SU-DHL-6 (cell line): ENCODE measurements at regions not wholly inside any gene's neighbourhood (a gene's known extent, or its start where the extent isn't known, plus 50 kb on each side); places are given as distances from the start of the nearest gene placed in this dataset.

Experiments
- H2AFZ ChIP-seq: fragments of 200-600 bp; sonication (generic); 2 replicates; pipeline ENCODE4 v1.6.1; 2014; ENCODE audit warnings: low read depth, mild to moderate bottlenecking, moderate library complexity, mixed read lengths, antibody characterized with exemption, low read length; ENCODE audit not compliant: severe bottlenecking
- H3F3A ChIP-seq: fragments of 200-600 bp; shearing (Covaris generic); 2 replicates; pipeline ENCODE4 v1.6.0; 2016; ENCODE audit warnings: antibody characterized with exemption, mild to moderate bottlenecking; ENCODE audit not compliant: insufficient read depth
- H3K27ac ChIP-seq: fragments of 200-600 bp; sonication (generic); 2 replicates; pipeline ENCODE4 v1.5.1; 2016; ENCODE audit warnings: low read depth, mild to moderate bottlenecking, low read length, moderate library complexity, mixed read lengths
- H3K27me3 ChIP-seq: fragments of 200-600 bp; sonication (generic), shearing (Covaris generic); 2 replicates; pipeline ENCODE4 v1.6.0; 2014; ENCODE audit warnings: mild to moderate bottlenecking, low read length
- H3K36me3 ChIP-seq: fragments of 200-600 bp; sonication (generic); 2 replicates; pipeline ENCODE4 v1.6.1; 2014; ENCODE audit warnings: mild to moderate bottlenecking, low read length, mixed read lengths
- H3K4me2 ChIP-seq: fragments of 300-600, 200-600 bp; shearing (Covaris generic), sonication (generic); 2 replicates; pipeline ENCODE4 v1.6.0; 2014; ENCODE audit warnings: low read length, low read depth, mild to moderate bottlenecking; ENCODE audit not compliant: poor library complexity, severe bottlenecking
- H3K4me3 ChIP-seq: fragments of 200-600 bp; sonication (generic); 2 replicates; pipeline ENCODE4 v1.5.1; 2014; ENCODE audit warnings: antibody characterized with exemption, low read length, mild to moderate bottlenecking, mixed read lengths; ENCODE audit not compliant: insufficient read depth, poor library complexity, severe bottlenecking
- H3K79me2 ChIP-seq: fragments of 200-600 bp; sonication (generic); 2 replicates; pipeline ENCODE4 v1.6.1; 2014; ENCODE audit warnings: mild to moderate bottlenecking, low read length, moderate library complexity; ENCODE audit not compliant: insufficient read depth
- H3K9ac ChIP-seq: fragments of 200-600 bp; sonication (generic); 2 replicates; pipeline ENCODE4 v1.7.0; 2014; ENCODE audit warnings: mild to moderate bottlenecking, low read length
- H3K9me2 ChIP-seq: fragments of 200-600 bp; sonication (generic); replicated peaks from 2 replicates; pipeline ENCODE4 v1.6.1; 2014; ENCODE audit warnings: low read length; ENCODE audit not compliant: insufficient read depth
- H3K9me3 ChIP-seq: fragments of 200-600 bp; sonication (generic); 2 replicates; pipeline ENCODE4 v1.6.1; 2014; ENCODE audit warnings: low read length, mixed read lengths; ENCODE audit not compliant: insufficient read depth
- H4K20me1 ChIP-seq: fragments of 200-600 bp; sonication (generic); 2 replicates; pipeline ENCODE4 v1.6.1; 2014; ENCODE audit warnings: low read depth, mild to moderate bottlenecking, antibody characterized with exemption, low read length, moderate library complexity, mixed read lengths
- CTCF ChIP-seq: fragments of 200-600 bp; sonication (generic); IDR thresholded peaks from one replicate; pipeline ENCODE4 v1.5.1; 2017; ENCODE audit warnings: antibody characterized with exemption, mild to moderate bottlenecking, low read length, moderate library complexity; ENCODE audit not compliant: insufficient read depth, poor library complexity, severe bottlenecking
- EZH2phosphoT487 ChIP-seq: fragments of 200-600 bp; sonication (generic), shearing (Covaris generic); conservative IDR thresholded peaks from 2 replicates; pipeline ENCODE4 v1.6.1; 2018; ENCODE audit warnings: mild to moderate bottlenecking, antibody characterized with exemption, low read length, moderate library complexity, mixed read lengths

GRCh38 chr11:45530111-45530510, 135.3 kb downstream of the CHST1 start:
- H3K9me3 ChIP-seq, result no peaks in the 10 kb centered on the region
- TF ChIP-seq EZH2phosphoT487 (no peak), CTCF (no peak)
- no peak overlapping the region for H3K4me2 ChIP-seq
- no peaks in the 10 kb centered on the region for H3F3A ChIP-seq
- H3K9me2 ChIP-seq, result no peaks in the 10 kb centered on the region
- no peaks in the 10 kb centered on the region for H4K20me1 ChIP-seq
- H3K36me3 ChIP-seq, result no peaks in the 10 kb centered on the region
- H2AFZ ChIP-seq, result no peak overlapping the region
- no peak overlapping the region for H3K9ac ChIP-seq
- no peak overlapping the region for H3K27ac ChIP-seq
- no peaks in the 10 kb centered on the region for H3K79me2 ChIP-seq
- H3K27me3 ChIP-seq, result no peaks in the 10 kb centered on the region
- H3K4me3 ChIP-seq, result no peak overlapping the region

- H3K79me2 ChIP-seq, result no peaks in the 10 kb centered on the region
- H3K9me2 ChIP-seq, result no peaks in the 10 kb centered on the region
- no peak overlapping the region for H2AFZ ChIP-seq
- no peaks in the 10 kb centered on the region for H3K27me3 ChIP-seq
- no peaks in the 10 kb centered on the region for H4K20me1 ChIP-seq
- no peak for TF ChIP-seq EZH2phosphoT487
- no peak for TF ChIP-seq CTCF
- H3F3A ChIP-seq, result no peaks in the 10 kb centered on the region
- no peak overlapping the region for H3K27ac ChIP-seq
- H3K4me3 ChIP-seq, result no peak overlapping the region
- H3K36me3 ChIP-seq, result no peaks in the 10 kb centered on the region
- H3K9me3 ChIP-seq, result no peaks in the 10 kb centered on the region
- H3K9ac ChIP-seq, result no peak overlapping the region
- H3K4me2 ChIP-seq, result no peak overlapping the region
These were observed 137.0 kb downstream of the CHST1 start for GRCh38 chr11:45528435-45528834.

GRCh38 chr11:45527898-45528297, 137.5 kb downstream of the CHST1 start:
- no peak overlapping the region for H3K27ac ChIP-seq
- no peak overlapping the region for H3K4me2 ChIP-seq
- TF ChIP-seq CTCF (no peak), EZH2phosphoT487 (no peak)
- no peaks in the 10 kb centered on the region for H3K27me3 ChIP-seq
- H3K9ac ChIP-seq, result no peak overlapping the region
- H3K4me3 ChIP-seq, result no peak overlapping the region
- no peaks in the 10 kb centered on the region for H4K20me1 ChIP-seq
- no peaks in the 10 kb centered on the region for H3F3A ChIP-seq
- no peaks in the 10 kb centered on the region for H3K36me3 ChIP-seq
- H3K79me2 ChIP-seq, result no peaks in the 10 kb centered on the region
- H2AFZ ChIP-seq, result no peak overlapping the region
- H3K9me3 ChIP-seq, result no peaks in the 10 kb centered on the region
- H3K9me2 ChIP-seq, result no peaks in the 10 kb centered on the region

- TF ChIP-seq EZH2phosphoT487 (no peak), CTCF (no peak)
These were observed 140.0 kb downstream of the CHST1 start for GRCh38 chr11:45525393-45525792.

More at GRCh38 chr11:45525393-45525792, 140.0 kb downstream of the CHST1 start:
- Histone ChIP-seq H4K20me1 (no peaks in the 10 kb centered on the region), H3K9me2 (no peaks in the 10 kb centered on the region), H3K27me3 (no peaks in the 10 kb centered on the region), H3K27ac (no peak overlapping the region), H3K4me2 (no peak overlapping the region), H3K79me2 (no peaks in the 10 kb centered on the region), H3K36me3 (no peaks in the 10 kb centered on the region), H3K4me3 (no peak overlapping the region), H3K9ac (no peak overlapping the region), H2AFZ (no peak overlapping the region), H3K9me3 (no peaks in the 10 kb centered on the region), H3F3A (no peaks in the 10 kb centered on the region)
